GM12892 (cell line): ENCODE measurements at regions not wholly inside any gene's neighbourhood (a gene's known extent, or its start where the extent isn't known, plus 50 kb on each side); places are given as distances from the start of the nearest gene placed in this dataset.
"Not testable (repeated sequence)": the region's sequence is repeated elsewhere in the genome, so short reads cannot be mapped to it uniquely, and the experiment has no call there.

Experiments
- DNase-seq: peaks from one replicate; pipeline ENCODE4 v3.0.0; 2011; ENCODE audit not compliant: insufficient read length
- FAIRE-seq: peaks from 2 replicates; lab custom pipeline; 2011; peaks lifted over from hg19 to GRCh38; lab: Jason Lieb, UNC
- POLR2A ChIP-seq: IDR thresholded peaks from 2 replicates; pipeline ENCODE4 v1.6.1; 2011; ENCODE audit warnings: low read depth, low read length, control low read depth
- POLR2AphosphoS5 ChIP-seq: IDR thresholded peaks from 2 replicates; pipeline ENCODE4 v1.6.1; 2011; ENCODE audit warnings: low read depth, low read length, control low read depth
- TAF1 ChIP-seq: IDR thresholded peaks from 2 replicates; pipeline ENCODE4 v1.6.1; 2011; ENCODE audit warnings: low read depth, mild to moderate bottlenecking, control low read depth, low read length, borderline replicate concordance

- no peak for TF ChIP-seq POLR2AphosphoS5
- TF ChIP-seq TAF1, result no peak
- no peak for TF ChIP-seq POLR2A
- no peak for FAIRE-seq
Observed at GRCh38 chr2:128611421-128612320, 293.0 kb upstream of the HS6ST1 start.

GRCh38 chr2:128612628-128613027, 294.0 kb upstream of the HS6ST1 start:
- DNase-seq (no peak), FAIRE-seq (no peak)
- TF ChIP-seq POLR2AphosphoS5 (no peak), POLR2A (no peak), TAF1 (no peak)

More at GRCh38 chr2:128611421-128612320, 293.0 kb upstream of the HS6ST1 start:
- DNase-seq, result no peak

- TF ChIP-seq POLR2AphosphoS5 (no peak), TAF1 (no peak), POLR2A (no peak)
- no peak for DNase-seq
- FAIRE-seq, result no peak
Observed at GRCh38 chr2:128613351-128613750, 294.7 kb upstream of the HS6ST1 start.

- FAIRE-seq (no peak), DNase-seq (no peak)
- no peak for TF ChIP-seq TAF1
- no peak for TF ChIP-seq POLR2AphosphoS5
- no peak for TF ChIP-seq POLR2A
Observed at GRCh38 chr2:128613876-128614275, 295.2 kb upstream of the HS6ST1 start.

GRCh38 chr2:128614907-128615306, 296.2 kb upstream of the HS6ST1 start:
- not testable (repeated sequence) for FAIRE-seq, DNase-seq

GRCh38 chr2:128615571-128615970, 296.9 kb upstream of the HS6ST1 start:
- FAIRE-seq, result no peak

GRCh38 chr2:128617029-128617590, 298.4 kb upstream of the HS6ST1 start:
- no peak for DNase-seq

More at GRCh38 chr2:128615571-128615970, 296.9 kb upstream of the HS6ST1 start:
- no peak for DNase-seq
- TF ChIP-seq TAF1, result no peak
- no peak for TF ChIP-seq POLR2AphosphoS5
- no peak for TF ChIP-seq POLR2A

GRCh38 chr2:128617661-128618060, 299.0 kb upstream of the HS6ST1 start:
- TF ChIP-seq POLR2A, result no peak
- no peak for TF ChIP-seq POLR2AphosphoS5
- FAIRE-seq, result no peak
- DNase-seq, result no peak

More at GRCh38 chr2:128617029-128617590, 298.4 kb upstream of the HS6ST1 start:
- TF ChIP-seq POLR2AphosphoS5 (no peak), POLR2A (no peak), TAF1 (no peak)
- FAIRE-seq, result no peak

GRCh38 chr2:128618642-128619041, 300.0 kb upstream of the HS6ST1 start:
- FAIRE-seq (no peak), DNase-seq (no peak)
- no peak for TF ChIP-seq TAF1
- no peak for TF ChIP-seq POLR2AphosphoS5
- TF ChIP-seq POLR2A, result no peak

- FAIRE-seq (no peak), DNase-seq (no peak)
- TF ChIP-seq POLR2A (no peak), POLR2AphosphoS5 (no peak), TAF1 (no peak)
Observed at GRCh38 chr2:128619471-128620325, 301.0 kb upstream of the HS6ST1 start.

- DNase-seq, result no peak
- TF ChIP-seq POLR2A (no peak), TAF1 (no peak), POLR2AphosphoS5 (no peak)
- no peak for FAIRE-seq
Observed at GRCh38 chr2:128621074-128621473, 302.4 kb upstream of the HS6ST1 start.
